ENCODE measurements at regions not wholly inside any gene's neighbourhood (a gene's known extent, or its start where the extent isn't known, plus 50 kb on each side); places are given as distances from the start of the nearest gene placed in this dataset.

DNA sequence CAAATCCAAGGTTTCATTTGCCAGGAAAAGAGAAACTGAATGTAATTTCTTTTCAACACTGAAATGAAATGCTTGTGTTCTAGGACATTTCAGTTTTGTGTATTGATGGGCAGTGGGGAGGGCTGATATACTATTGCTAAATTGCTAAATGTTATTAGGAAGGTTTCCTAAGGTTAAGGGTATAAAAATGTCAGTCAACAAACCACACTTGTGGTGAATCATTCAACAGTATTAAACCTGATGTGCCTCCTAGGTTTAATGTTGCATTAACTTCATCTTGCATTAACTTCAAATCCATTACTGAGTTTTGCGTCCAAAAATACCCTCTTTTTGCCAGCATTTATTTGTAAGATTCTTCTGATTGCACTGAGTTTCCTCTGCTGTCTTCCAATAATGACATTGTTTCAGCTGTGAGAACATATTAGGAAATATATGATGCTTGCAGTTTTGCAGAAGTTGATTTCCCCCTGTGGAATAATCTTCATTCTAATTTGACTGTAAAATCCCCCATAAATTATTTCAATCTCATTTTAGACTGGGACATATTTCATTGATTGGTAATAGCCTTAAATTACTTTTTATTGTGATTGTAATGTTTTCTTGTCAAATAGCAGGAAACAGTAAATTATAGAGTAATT, 758.3 kb downstream of the GBE1 start:
- Mint-ChIP-seq H3K36me3 (ENCODE audit: low read depth, unreplicated experiment) (no peaks in the 10 kb centered on the region), H3K27me3 (ENCODE audit: unreplicated experiment) (no peaks in the 10 kb centered on the region), H3K4me1 (ENCODE audit: unreplicated experiment) (no peaks in the 10 kb centered on the region), H3K4me3 (ENCODE audit: unreplicated experiment) (no peak overlapping the region), H3K9me3 (ENCODE audit: unreplicated experiment) (no peaks in the 10 kb centered on the region), H3K27ac (ENCODE audit: unreplicated experiment) (no peak overlapping the region)
- no peak for TF ChIP-seq CTCF (IDR thresholded peaks at IDR 0.05; ENCODE audit: unreplicated experiment)
- DNase-seq (ENCODE audit: low spot score), result no peak

DNA sequence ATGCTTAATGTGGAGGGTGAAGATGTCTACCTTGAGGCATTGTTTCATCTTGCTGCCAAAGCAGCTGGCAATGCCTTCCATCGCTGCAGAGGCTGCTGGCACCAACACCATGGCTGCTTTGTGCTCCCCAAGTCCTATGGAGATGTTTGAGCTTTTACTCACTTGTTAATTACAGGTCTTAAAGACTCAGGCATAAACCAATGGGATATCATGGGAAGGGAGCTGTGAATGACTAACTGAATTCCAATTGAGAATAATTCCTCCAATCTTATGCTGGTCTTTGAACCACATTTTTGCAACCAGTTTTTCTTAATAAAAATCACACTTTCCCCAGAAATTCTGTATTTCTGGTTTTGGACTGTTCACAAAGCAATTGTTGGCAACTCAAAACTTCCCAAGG, 762.0 kb downstream of the GBE1 start:
- no peaks in the 10 kb centered on the region for H3K36me3 Mint-ChIP-seq (ENCODE audit: low read depth, unreplicated experiment)
- no peak overlapping the region for H3K27ac Mint-ChIP-seq (ENCODE audit: unreplicated experiment)
- TF ChIP-seq CTCF (IDR thresholded peaks at IDR 0.05; ENCODE audit: unreplicated experiment), result no peak
- H3K4me1 Mint-ChIP-seq (ENCODE audit: unreplicated experiment), result no peaks in the 10 kb centered on the region
- no peak overlapping the region for H3K4me3 Mint-ChIP-seq (ENCODE audit: unreplicated experiment)
- no peak for DNase-seq (ENCODE audit: low spot score)
- no peaks in the 10 kb centered on the region for H3K9me3 Mint-ChIP-seq (ENCODE audit: unreplicated experiment)
- H3K27me3 Mint-ChIP-seq (ENCODE audit: unreplicated experiment), result no peaks in the 10 kb centered on the region

- Mint-ChIP-seq H3K9me3 (ENCODE audit: unreplicated experiment) (no peaks in the 10 kb centered on the region), H3K4me3 (ENCODE audit: unreplicated experiment) (no peak overlapping the region), H3K27me3 (ENCODE audit: unreplicated experiment) (no peaks in the 10 kb centered on the region), H3K4me1 (ENCODE audit: unreplicated experiment) (no peaks in the 10 kb centered on the region), H3K36me3 (ENCODE audit: low read depth, unreplicated experiment) (no peaks in the 10 kb centered on the region), H3K27ac (ENCODE audit: unreplicated experiment) (no peak overlapping the region)
- TF ChIP-seq CTCF (IDR thresholded peaks at IDR 0.05; ENCODE audit: unreplicated experiment), result no peak
- no peak for DNase-seq (ENCODE audit: low spot score)
Observed at GRCh38 chr3:80998022-80998421, 763.4 kb downstream of the GBE1 start.

GRCh38 chr3:80997622-80998021, 763.8 kb downstream of the GBE1 start:
- no peak overlapping the region for H3K4me3 Mint-ChIP-seq (ENCODE audit: unreplicated experiment)
- no peak overlapping the region for H3K27ac Mint-ChIP-seq (ENCODE audit: unreplicated experiment)
- no peaks in the 10 kb centered on the region for H3K36me3 Mint-ChIP-seq (ENCODE audit: low read depth, unreplicated experiment)

More at GRCh38 chr3:80997622-80998021, 763.8 kb downstream of the GBE1 start:
- H3K27me3 Mint-ChIP-seq (ENCODE audit: unreplicated experiment), result no peaks in the 10 kb centered on the region
- TF ChIP-seq CTCF (IDR thresholded peaks at IDR 0.05; ENCODE audit: unreplicated experiment), result no peak
- H3K4me1 Mint-ChIP-seq (ENCODE audit: unreplicated experiment), result no peaks in the 10 kb centered on the region
- H3K9me3 Mint-ChIP-seq (ENCODE audit: unreplicated experiment), result no peaks in the 10 kb centered on the region
- no peak for DNase-seq (ENCODE audit: low spot score)

All from endothelial cell (in vitro differentiated cells).